HG02870 (cell line): ENCODE measurements at regions not wholly inside any gene's neighbourhood (a gene's known extent, or its start where the extent isn't known, plus 50 kb on each side); places are given as distances from the start of the nearest gene placed in this dataset.
"Not testable (repeated sequence)": the region's sequence is repeated elsewhere in the genome, so short reads cannot be mapped to it uniquely, and the experiment has no call there.

Experiments used
- ATAC-seq: cut with Tn5 transposase; IDR thresholded peaks from one replicate; pipeline ENCODE4 v1.9.1; 2021; ENCODE audit warnings: mild to moderate bottlenecking, moderate library complexity; ENCODE audit not compliant: unreplicated experiment

GRCh38 chr14:30214461-30215090 lies 286.9 kb upstream of the PRKD1 start:
- no peak for ATAC-seq

- no peak for ATAC-seq
Observed at GRCh38 chr14:30218907-30219306, 291.3 kb upstream of the PRKD1 start.

- no peak for ATAC-seq
Observed at GRCh38 chr14:30221546-30221945, 293.9 kb upstream of the PRKD1 start.

GRCh38 chr14:30223385-30223785 lies 295.7 kb upstream of the PRKD1 start:
- no peak for ATAC-seq

- no peak for ATAC-seq
Observed at GRCh38 chr14:30223966-30224365, 296.3 kb upstream of the PRKD1 start.

- ATAC-seq, result no peak
Observed at GRCh38 chr14:30225176-30225575, 297.5 kb upstream of the PRKD1 start.

GRCh38 chr14:30227436-30227835 lies 299.8 kb upstream of the PRKD1 start:
- ATAC-seq, result no peak

GRCh38 chr14:30227876-30228275 lies 300.2 kb upstream of the PRKD1 start:
- ATAC-seq, result no peak

GRCh38 chr14:30230719-30231118 lies 303.1 kb upstream of the PRKD1 start:
- no peak for ATAC-seq

GRCh38 chr14:30234966-30235365 lies 307.3 kb upstream of the PRKD1 start:
- ATAC-seq, result no peak

- no peak for ATAC-seq
Observed at GRCh38 chr14:30235485-30235884, 307.8 kb upstream of the PRKD1 start.

GRCh38 chr14:30238936-30239335 lies 311.3 kb upstream of the PRKD1 start:
- no peak for ATAC-seq

- ATAC-seq, result no peak
Observed at GRCh38 chr14:30240018-30240417, 312.4 kb upstream of the PRKD1 start.

- ATAC-seq, result no peak
Observed at GRCh38 chr14:30240685-30241084, 313.0 kb upstream of the PRKD1 start.

- ATAC-seq, result no peak
Observed at GRCh38 chr14:30242744-30243143, 315.1 kb upstream of the PRKD1 start.

- no peak for ATAC-seq
Observed at GRCh38 chr14:30243207-30243606, 315.6 kb upstream of the PRKD1 start.

- ATAC-seq, result no peak
Observed at GRCh38 chr14:30243805-30244204, 315.2 kb upstream of the G2E3 start.

GRCh38 chr14:30244348-30244747 lies 314.6 kb upstream of the G2E3 start:
- not testable (repeated sequence) for ATAC-seq

- no peak for ATAC-seq
Observed at GRCh38 chr14:30251017-30251416, 307.9 kb upstream of the G2E3 start.

- no peak for ATAC-seq
Observed at GRCh38 chr14:30251557-30252100, 307.3 kb upstream of the G2E3 start.

- no peak for ATAC-seq
Observed at GRCh38 chr14:30252151-30252550, 306.8 kb upstream of the G2E3 start.

- no peak for ATAC-seq
Observed at GRCh38 chr14:30252783-30253674, 305.9 kb upstream of the G2E3 start.
